ENCODE measurements at regions not wholly inside any gene's neighbourhood (a gene's known extent, or its start where the extent isn't known, plus 50 kb on each side); places are given as distances from the start of the nearest gene placed in this dataset.

DNA sequence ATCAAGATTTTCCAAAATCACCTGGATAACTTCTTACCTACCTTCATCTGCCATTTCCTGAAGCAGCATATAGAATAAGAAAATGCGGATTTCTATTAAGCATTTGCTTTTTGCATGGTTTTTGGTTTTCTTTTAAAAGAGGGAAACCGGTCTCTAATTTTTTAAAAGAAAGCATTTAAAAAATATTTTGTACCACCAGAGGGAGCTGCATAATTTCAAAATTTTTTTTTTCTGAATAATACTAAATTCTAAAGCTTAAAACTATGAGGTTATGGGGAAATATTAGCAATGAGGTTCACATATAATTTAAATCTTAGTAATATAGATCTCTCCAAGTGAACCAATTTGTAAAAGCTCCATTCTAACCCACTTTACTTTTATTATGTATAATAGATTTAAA, 137.7 kb upstream of the TENT5D start:
- TF ChIP-seq YY1 (IDR thresholded peaks at IDR 0.05; ENCODE audit: insufficient read depth, insufficient read length) (no peak), ZNF274 (IDR thresholded peaks at IDR 0.05; ENCODE audit: low read depth, low read length) (no peak)
